ENCODE measurements at regions not wholly inside any gene's neighbourhood (a gene's known extent, or its start where the extent isn't known, plus 50 kb on each side); places are given as distances from the start of the nearest gene placed in this dataset.

DNA sequence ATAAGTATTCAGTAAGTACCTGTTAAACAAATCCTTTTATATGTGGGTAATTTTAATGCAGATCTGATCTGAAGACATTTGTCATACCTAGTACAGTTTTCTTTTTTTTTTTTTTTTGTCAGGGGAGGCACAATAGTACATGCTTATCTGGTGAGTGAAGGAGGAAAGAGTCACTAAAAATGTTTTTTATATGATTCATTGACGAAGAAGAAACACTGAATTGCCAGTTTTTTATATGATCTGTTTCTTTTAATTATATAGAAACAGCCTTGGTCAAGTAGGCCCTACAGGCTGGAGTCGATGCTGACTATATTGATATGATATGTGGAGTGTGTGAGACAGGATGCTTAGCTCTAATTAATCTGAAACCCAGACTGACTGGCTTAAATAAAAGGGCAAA lies 315.2 kb downstream of the PSAT1 start:
- Histone ChIP-seq H3K9me3 (ENCODE audit: low read depth, low read length, poor library complexity, severe bottlenecking) (no peaks in the 10 kb centered on the region), H3K4me1 (ENCODE audit: insufficient read depth, low read length, poor library complexity, severe bottlenecking) (no peaks in the 10 kb centered on the region), H3K4me3 (ENCODE audit: low read depth, low read length, poor library complexity, severe bottlenecking) (no peak overlapping the region), H3K36me3 (ENCODE audit: insufficient read depth, low read length, poor library complexity, severe bottlenecking) (no peaks in the 10 kb centered on the region), H3K27me3 (replicated peaks; ENCODE audit: insufficient read depth, low read depth, low read length, poor library complexity) (peaks cover 44% of the 10 kb centered on the region), H3K27ac (ENCODE audit: low read depth, low read length, poor library complexity, severe bottlenecking) (no peak overlapping the region)
- TF ChIP-seq, protein P1, sequence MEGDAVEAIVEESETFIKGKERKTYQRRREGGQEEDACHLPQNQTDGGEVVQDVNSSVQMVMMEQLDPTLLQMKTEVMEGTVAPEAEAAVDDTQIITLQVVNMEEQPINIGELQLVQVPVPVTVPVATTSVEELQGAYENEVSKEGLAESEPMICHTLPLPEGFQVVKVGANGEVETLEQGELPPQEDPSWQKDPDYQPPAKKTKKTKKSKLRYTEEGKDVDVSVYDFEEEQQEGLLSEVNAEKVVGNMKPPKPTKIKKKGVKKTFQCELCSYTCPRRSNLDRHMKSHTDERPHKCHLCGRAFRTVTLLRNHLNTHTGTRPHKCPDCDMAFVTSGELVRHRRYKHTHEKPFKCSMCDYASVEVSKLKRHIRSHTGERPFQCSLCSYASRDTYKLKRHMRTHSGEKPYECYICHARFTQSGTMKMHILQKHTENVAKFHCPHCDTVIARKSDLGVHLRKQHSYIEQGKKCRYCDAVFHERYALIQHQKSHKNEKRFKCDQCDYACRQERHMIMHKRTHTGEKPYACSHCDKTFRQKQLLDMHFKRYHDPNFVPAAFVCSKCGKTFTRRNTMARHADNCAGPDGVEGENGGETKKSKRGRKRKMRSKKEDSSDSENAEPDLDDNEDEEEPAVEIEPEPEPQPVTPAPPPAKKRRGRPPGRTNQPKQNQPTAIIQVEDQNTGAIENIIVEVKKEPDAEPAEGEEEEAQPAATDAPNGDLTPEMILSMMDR (conservative IDR thresholded peaks at IDR 0.05; ENCODE audit: low read depth, low read length): no peak
- TF ChIP-seq EZH2 (IDR thresholded peaks at IDR 0.05; ENCODE audit: borderline replicate concordance, low read depth, low read length, poor library complexity, severe bottlenecking): no peak
- no peak for DNase-seq (ENCODE audit: low spot score)
- intact Hi-C loops (cut with micrococcal nuclease; ENCODE audit: unreplicated experiment): no loop called here
- ChIA-PET CTCF (interaction anchor here (0.6 kb wide), 1 partner anchor 172 kb away, joined by 5 read pairs; no protein-coding TSS in a partner anchor), POLR2A (ENCODE audit: low non-redundant PET) (interaction anchor here (0.6 kb wide), 1 partner anchor 140 kb away, joined by 3 read pairs; no protein-coding TSS in a partner anchor)
- BruUV-seq (replicated peaks): no TSS peak

- Histone ChIP-seq H3K27me3 (replicated peaks; ENCODE audit: insufficient read depth, low read depth, low read length, poor library complexity) (peaks cover 39% of the 10 kb centered on the region), H3K36me3 (ENCODE audit: insufficient read depth, low read length, poor library complexity, severe bottlenecking) (no peaks in the 10 kb centered on the region), H3K4me1 (ENCODE audit: insufficient read depth, low read length, poor library complexity, severe bottlenecking) (no peaks in the 10 kb centered on the region), H3K4me3 (ENCODE audit: low read depth, low read length, poor library complexity, severe bottlenecking) (no peak overlapping the region), H3K9me3 (ENCODE audit: low read depth, low read length, poor library complexity, severe bottlenecking) (no peaks in the 10 kb centered on the region), H3K27ac (ENCODE audit: low read depth, low read length, poor library complexity, severe bottlenecking) (no peak overlapping the region)
- TF ChIP-seq, protein P1 (conservative IDR thresholded peaks at IDR 0.05; ENCODE audit: low read depth, low read length): no peak
- TF ChIP-seq EZH2 (IDR thresholded peaks at IDR 0.05; ENCODE audit: borderline replicate concordance, low read depth, low read length, poor library complexity, severe bottlenecking): no peak
- CTCF ChIA-PET: no interaction called here
- intact Hi-C loops (cut with micrococcal nuclease; ENCODE audit: unreplicated experiment): no loop called here
- DNase-seq (ENCODE audit: low spot score): no peak
- no TSS peak for BruUV-seq (replicated peaks)
- POLR2A ChIA-PET (ENCODE audit: low non-redundant PET): no interaction called here
Measured at GRCh38 chr9:78613006-78613405, 316.1 kb downstream of the PSAT1 start.

- no peaks in the 10 kb centered on the region for H3K4me1 ChIP-seq (ENCODE audit: insufficient read depth, low read length, poor library complexity, severe bottlenecking)
- ChIA-PET POLR2A (ENCODE audit: low non-redundant PET) (no interaction called here), CTCF (no interaction called here)
- no peaks in the 10 kb centered on the region for H3K36me3 ChIP-seq (ENCODE audit: insufficient read depth, low read length, poor library complexity, severe bottlenecking)
- TF ChIP-seq, protein P1 (conservative IDR thresholded peaks at IDR 0.05; ENCODE audit: low read depth, low read length): no peak
- TF ChIP-seq EZH2 (IDR thresholded peaks at IDR 0.05; ENCODE audit: borderline replicate concordance, low read depth, low read length, poor library complexity, severe bottlenecking): no peak
- H3K27ac ChIP-seq (ENCODE audit: low read depth, low read length, poor library complexity, severe bottlenecking): no peak overlapping the region
- no peaks in the 10 kb centered on the region for H3K9me3 ChIP-seq (ENCODE audit: low read depth, low read length, poor library complexity, severe bottlenecking)
- intact Hi-C loops (cut with micrococcal nuclease; ENCODE audit: unreplicated experiment): no loop called here
- peaks cover 26% of the 10 kb centered on the region for H3K27me3 ChIP-seq (replicated peaks; ENCODE audit: insufficient read depth, low read depth, low read length, poor library complexity)
- BruUV-seq (replicated peaks): no TSS peak
- no peak overlapping the region for H3K4me3 ChIP-seq (ENCODE audit: low read depth, low read length, poor library complexity, severe bottlenecking)
- peak; percentile 11 for DNase-seq (ENCODE audit: low spot score)
Measured at GRCh38 chr9:78614892-78615291, 318.0 kb downstream of the PSAT1 start.

Measured in A673 (cell line).